ACC112 (cell line): ENCODE measurements at regions not wholly inside any gene's neighbourhood (a gene's known extent, or its start where the extent isn't known, plus 50 kb on each side); places are given as distances from the start of the nearest gene placed in this dataset.

Experiments used
- H2AFZ ChIP-seq: fragments of 200-600 bp; sonication (generic); one replicate; pipeline ENCODE4 v1.6.0; 2017; ENCODE audit warnings: antibody characterized with exemption, low read length; ENCODE audit not compliant: unreplicated experiment
- H3K27ac ChIP-seq: fragments of 200-600 bp; sonication (generic); 2 replicates; pipeline ENCODE4 v1.5.1; 2014; ENCODE audit warnings: low read depth, mild to moderate bottlenecking, antibody characterized with exemption, low read length, moderate library complexity
- H3K27me3 ChIP-seq: fragments of 200-600 bp; sonication (generic); 2 replicates; pipeline ENCODE4 v1.6.1; 2014; ENCODE audit warnings: mild to moderate bottlenecking, antibody characterized with exemption, low read length, moderate library complexity, mixed read lengths; ENCODE audit not compliant: insufficient read depth
- H3K36me3 ChIP-seq: fragments of 200-600 bp; sonication (generic); 2 replicates; pipeline ENCODE4 v1.6.1; 2016; ENCODE audit warnings: mild to moderate bottlenecking, antibody characterized with exemption, low read length, moderate library complexity, mixed read lengths; ENCODE audit not compliant: insufficient read depth
- H3K4me1 ChIP-seq: fragments of 200-600 bp; sonication (generic); one replicate; pipeline ENCODE4 v1.6.1; 2016; ENCODE audit warnings: low read length, mixed read lengths; ENCODE audit not compliant: insufficient read depth, unreplicated experiment, control insufficient read depth
- H3K4me3 ChIP-seq: fragments of 200-600 bp; sonication (generic); 2 replicates; pipeline ENCODE4 v1.5.1; 2014; ENCODE audit warnings: mild to moderate bottlenecking, low read depth, low read length
- H3K79me2 ChIP-seq: fragments of 200-600 bp; sonication (generic); one replicate; pipeline ENCODE4 v1.6.0; 2016; ENCODE audit warnings: low read length; ENCODE audit not compliant: control insufficient read depth, unreplicated experiment, insufficient read depth

DNA sequence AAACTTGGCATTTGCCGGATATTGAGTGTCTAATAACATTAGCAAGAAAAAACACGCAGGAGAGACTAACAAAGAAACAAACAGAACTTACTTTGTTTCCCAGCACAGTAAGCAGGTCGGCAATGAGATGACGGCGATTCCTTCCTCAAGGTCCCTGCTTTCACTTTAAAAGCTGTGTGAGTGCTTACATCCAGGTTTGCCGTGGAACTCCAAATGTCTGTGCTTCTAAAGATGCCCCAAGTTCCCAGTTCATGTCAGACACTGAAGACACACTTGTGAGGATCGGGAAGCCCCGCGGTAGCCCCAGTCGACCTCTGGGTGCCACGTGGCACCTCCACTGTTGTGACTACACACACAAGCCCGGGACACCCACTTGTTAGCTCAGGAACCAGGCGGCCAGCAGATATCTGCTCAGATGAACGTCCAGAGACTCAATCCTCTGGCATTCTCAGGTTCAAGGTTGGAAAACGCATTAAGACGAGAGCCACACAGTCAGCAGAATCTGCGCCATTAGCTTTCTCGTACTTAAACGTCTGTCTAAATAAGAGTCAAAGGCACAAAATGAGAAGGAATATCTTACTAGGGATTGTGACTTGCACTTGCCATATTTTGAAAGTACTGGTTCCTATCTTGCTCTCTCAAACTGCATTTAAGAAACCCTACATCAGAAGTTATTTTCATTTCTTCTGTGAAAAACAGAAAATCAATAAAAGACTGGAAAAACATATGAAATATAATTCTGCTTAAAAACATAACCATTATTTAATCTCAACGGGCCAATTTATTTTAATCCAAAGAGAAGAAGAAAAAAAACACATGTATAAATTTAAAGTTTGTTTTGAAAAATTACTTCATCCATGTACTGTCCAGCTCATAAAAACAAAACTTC is 207.6 kb upstream of the KLF14 start:
- H3K79me2 ChIP-seq: peaks cover 98% of the 10 kb centered on the region
- peak overlapping the region; percentile 97 for H3K27ac ChIP-seq
- H2AFZ ChIP-seq: no peak overlapping the region
- peak overlapping the region; percentile 75 for H3K4me3 ChIP-seq
- H3K36me3 ChIP-seq: peaks cover 23% of the 10 kb centered on the region
- peaks cover 67% of the 10 kb centered on the region for H3K4me1 ChIP-seq
- H3K27me3 ChIP-seq: no peaks in the 10 kb centered on the region

DNA sequence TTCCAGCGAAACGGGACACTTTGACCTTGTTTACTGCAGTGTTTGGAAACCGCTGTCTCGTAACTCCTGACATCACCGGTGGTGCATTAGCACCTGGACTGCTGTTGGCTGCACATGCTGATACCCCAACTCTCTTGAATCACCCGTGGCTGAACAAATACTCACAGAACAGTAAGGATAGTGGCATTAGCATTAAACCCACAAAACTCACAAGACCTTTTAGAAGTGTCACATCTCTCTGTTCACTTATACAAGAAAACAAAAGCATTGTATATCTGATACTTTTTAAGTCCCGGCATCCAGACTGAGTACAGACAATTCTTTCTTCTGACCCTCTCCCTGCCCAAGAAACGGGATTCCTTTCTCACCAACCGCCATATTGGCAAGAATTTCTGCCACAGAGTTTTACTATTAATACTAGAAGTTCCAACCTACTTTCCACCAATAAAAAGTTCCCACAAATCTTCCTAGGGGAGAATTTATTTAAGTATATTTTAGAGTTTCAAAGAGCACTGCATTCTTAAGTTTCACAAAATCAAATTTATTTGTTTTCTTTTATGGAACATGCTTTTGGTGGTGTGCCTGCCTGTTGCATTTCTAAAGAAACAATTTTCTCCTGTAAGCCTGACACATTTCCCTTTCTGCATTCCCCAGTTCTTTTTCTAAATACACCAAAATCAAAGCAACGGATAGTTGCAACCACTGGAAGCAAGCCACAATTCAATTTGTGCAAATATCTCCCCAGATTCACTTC is 208.4 kb upstream of the KLF14 start:
- Histone ChIP-seq H2AFZ (no peak overlapping the region), H3K79me2 (peaks cover 98% of the 10 kb centered on the region), H3K36me3 (peaks cover 23% of the 10 kb centered on the region), H3K4me3 (peak overlapping the region; percentile 75), H3K4me1 (peaks cover 74% of the 10 kb centered on the region), H3K27ac (peak overlapping the region; percentile 97), H3K27me3 (no peaks in the 10 kb centered on the region)

DNA sequence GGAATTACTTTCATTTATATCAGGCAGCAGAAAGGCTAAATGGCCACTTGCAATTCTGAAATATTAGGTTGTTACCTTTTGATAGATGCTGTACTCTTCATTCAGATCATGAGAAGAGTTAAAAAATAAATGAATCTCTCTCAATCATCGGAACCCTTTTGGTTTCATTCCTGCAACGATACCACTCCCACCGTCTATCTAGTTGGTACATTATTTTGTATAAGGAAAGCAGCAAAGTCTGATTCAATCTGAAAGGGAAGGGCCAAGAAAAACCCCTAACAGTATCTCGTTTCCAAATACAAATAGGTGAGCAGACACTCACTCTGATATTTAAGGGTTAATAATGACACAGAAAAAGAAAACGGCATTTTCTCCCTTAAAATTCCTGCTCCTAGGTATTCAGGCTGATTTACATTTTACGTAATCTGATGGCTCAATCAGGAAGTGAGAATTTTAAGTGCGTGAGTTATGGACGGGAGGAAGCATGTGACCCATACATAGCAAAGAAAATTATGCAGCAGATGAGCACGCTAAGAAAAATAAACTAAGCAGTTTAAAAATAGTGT is 209.4 kb upstream of the KLF14 start:
- Histone ChIP-seq H3K27me3 (no peaks in the 10 kb centered on the region), H3K4me3 (peak overlapping the region; percentile 75), H2AFZ (no peak overlapping the region), H3K36me3 (peaks cover 27% of the 10 kb centered on the region), H3K79me2 (peaks cover 98% of the 10 kb centered on the region), H3K4me1 (peaks cover 83% of the 10 kb centered on the region), H3K27ac (peak overlapping the region; percentile 97)

DNA sequence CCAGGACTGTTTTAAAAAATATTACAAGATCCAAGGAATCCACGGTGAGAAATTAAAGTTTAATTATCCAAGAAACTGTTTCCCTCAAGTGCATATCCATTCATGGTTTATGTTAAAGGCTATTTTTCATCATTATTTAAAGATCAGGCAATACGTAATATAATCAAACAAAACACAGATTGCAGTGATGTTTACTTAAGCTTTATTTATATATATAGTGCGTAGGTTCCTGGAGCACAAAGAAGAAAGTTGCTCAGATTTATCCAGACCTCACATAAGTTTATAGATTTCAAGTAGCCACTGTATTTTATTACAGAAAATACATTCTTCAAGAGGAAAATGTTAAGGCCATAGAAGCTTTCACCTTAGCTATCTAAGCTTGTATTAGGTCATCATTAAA is 210.0 kb upstream of the KLF14 start:
- Histone ChIP-seq H3K4me1 (peaks cover 86% of the 10 kb centered on the region), H2AFZ (no peak overlapping the region), H3K36me3 (peaks cover 27% of the 10 kb centered on the region), H3K79me2 (peaks cover 97% of the 10 kb centered on the region), H3K27me3 (no peaks in the 10 kb centered on the region), H3K4me3 (peak overlapping the region; percentile 75), H3K27ac (peak overlapping the region; percentile 97)

DNA sequence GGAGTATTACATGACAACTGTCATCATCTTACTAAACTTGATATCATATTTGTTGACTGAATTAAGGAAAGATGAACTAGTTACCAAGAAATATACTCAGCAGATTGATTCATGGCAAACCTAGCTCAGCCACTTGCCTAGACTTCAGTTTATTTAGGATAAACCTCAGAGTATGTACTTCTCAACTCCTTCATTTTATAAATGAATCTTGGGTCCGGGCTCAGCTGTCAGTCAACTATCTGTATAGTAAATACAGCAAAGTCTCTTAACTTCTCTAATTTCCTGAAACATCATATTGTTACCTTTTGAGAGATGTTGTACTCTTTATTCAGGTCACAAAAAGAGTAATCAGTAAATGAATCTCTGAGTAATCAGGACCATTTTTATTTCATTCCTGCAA is 211.0 kb upstream of the KLF14 start:
- H3K4me1 ChIP-seq: peaks cover 85% of the 10 kb centered on the region
- H3K4me3 ChIP-seq: no peak overlapping the region
- H3K79me2 ChIP-seq: peaks cover 97% of the 10 kb centered on the region
- peaks cover 27% of the 10 kb centered on the region for H3K36me3 ChIP-seq
- H3K27ac ChIP-seq: peak overlapping the region; percentile 97
- no peak overlapping the region for H2AFZ ChIP-seq
- no peaks in the 10 kb centered on the region for H3K27me3 ChIP-seq

DNA sequence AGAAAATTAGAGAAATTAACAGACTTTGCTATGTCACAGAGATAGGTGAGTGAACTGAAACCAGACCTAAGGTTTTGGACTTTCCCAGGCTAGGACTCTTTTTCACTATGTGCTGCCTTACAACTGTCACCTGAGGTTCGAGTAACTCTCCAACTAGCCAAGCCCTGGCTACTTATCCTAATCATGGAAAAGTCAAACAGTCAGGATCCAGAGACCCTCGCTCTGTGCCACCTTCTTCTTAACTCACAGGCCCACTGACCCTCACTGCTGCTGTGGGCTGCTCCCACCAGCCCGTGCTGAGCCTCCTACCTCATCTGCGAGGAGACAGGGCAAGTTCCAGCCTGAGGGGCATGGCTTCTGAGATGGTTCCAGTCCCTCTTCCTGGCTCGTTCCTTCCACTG is 211.4 kb upstream of the KLF14 start:
- Histone ChIP-seq H3K36me3 (peaks cover 27% of the 10 kb centered on the region), H3K27ac (peak overlapping the region; percentile 97), H3K4me3 (no peak overlapping the region), H2AFZ (no peak overlapping the region), H3K4me1 (peaks cover 85% of the 10 kb centered on the region), H3K79me2 (peaks cover 98% of the 10 kb centered on the region), H3K27me3 (no peaks in the 10 kb centered on the region)

DNA sequence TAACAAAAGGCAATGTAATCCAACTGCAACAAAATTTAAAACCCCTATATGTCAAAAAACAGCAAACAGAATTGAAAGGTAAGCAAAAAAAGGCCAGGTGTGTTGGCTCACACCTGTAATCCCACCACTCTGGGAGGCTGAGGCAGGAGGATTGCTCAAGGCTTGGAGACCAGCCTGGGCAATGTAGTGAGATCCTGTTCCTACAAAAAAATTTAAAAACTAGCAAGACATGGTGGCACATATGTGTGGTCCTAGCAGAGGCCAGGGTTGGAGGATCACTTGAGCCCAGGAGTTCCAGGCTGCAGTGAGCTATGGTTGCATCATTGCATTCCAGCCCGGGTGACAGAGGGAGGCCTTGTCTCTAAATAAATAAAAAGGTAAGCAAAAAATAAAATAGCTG is 212.1 kb upstream of the KLF14 start:
- H3K4me1 ChIP-seq: peaks cover 78% of the 10 kb centered on the region
- H3K36me3 ChIP-seq: peaks cover 24% of the 10 kb centered on the region
- H3K27me3 ChIP-seq: no peaks in the 10 kb centered on the region
- peaks cover 98% of the 10 kb centered on the region for H3K79me2 ChIP-seq
- H2AFZ ChIP-seq: no peak overlapping the region
- peak overlapping the region; percentile 97 for H3K27ac ChIP-seq
- no peak overlapping the region for H3K4me3 ChIP-seq

DNA sequence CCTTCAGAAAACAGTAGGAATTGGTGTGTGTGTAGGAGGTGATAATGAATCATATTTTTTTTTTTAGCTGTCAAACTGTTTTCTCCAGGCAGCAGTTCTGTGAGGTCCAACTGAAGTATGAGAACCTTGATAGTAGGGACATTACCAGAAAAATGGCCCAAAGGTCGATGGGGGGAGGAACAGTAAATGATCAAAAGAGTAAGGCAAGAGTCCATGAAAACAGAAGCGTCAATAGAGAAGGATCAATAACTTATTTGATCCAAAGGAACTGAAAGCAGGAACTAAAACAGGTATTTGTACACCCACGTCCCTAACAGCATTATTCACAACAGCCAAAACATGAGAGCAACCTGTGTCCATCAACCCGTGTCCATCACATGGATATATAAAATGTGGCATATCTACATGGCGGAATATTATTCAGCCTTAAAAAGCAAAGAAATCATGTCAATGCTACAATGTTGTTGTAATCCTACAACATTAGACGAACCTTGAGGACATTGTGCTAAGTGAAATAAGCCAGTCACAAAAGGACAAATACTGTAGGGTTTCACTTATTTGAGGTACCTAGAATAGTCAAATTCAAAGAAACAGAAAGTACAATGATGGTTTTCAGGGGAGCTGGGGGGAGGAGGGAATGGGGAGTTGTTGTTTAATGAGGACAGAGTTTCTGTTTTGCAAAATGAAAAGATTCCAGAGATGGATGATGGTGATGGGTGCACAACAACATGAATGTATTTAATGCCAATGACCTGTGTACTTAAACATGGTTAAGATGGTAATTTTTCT is 214.0 kb upstream of the KLF14 start:
- H3K4me1 ChIP-seq: peaks cover 60% of the 10 kb centered on the region
- H3K27ac ChIP-seq: peak overlapping the region; percentile 2; the same call in 1 of the 2 replicates
- H3K36me3 ChIP-seq: peaks cover 27% of the 10 kb centered on the region
- H3K27me3 ChIP-seq: no peaks in the 10 kb centered on the region
- H2AFZ ChIP-seq: no peak overlapping the region
- H3K79me2 ChIP-seq: peaks cover 98% of the 10 kb centered on the region
- no peak overlapping the region for H3K4me3 ChIP-seq

DNA sequence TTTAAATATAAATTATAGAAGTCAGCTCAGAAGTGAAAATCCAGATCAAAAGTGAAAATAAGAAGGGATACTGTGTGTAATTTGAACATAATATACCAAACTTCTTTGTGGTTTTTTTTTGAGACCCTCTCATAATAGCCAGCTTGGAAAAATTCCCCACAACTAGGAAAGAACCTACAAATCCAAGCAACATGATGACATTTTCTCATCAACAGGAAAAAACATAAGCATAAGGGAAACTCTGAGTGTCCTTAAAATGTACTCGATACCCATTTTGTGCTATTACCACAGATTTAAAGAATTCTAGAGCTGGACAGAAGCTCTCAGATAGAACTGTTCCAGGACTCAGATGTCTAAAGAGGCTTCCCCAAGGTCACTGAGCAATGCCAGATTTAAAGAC is 214.8 kb upstream of the KLF14 start:
- H3K27ac ChIP-seq: peak overlapping the region; percentile 8; the same call in 1 of the 2 replicates
- no peaks in the 10 kb centered on the region for H3K27me3 ChIP-seq
- H2AFZ ChIP-seq: no peak overlapping the region
- H3K4me3 ChIP-seq: no peak overlapping the region
- H3K79me2 ChIP-seq: peaks cover 97% of the 10 kb centered on the region
- peaks cover 62% of the 10 kb centered on the region for H3K4me1 ChIP-seq
- peaks cover 28% of the 10 kb centered on the region for H3K36me3 ChIP-seq

DNA sequence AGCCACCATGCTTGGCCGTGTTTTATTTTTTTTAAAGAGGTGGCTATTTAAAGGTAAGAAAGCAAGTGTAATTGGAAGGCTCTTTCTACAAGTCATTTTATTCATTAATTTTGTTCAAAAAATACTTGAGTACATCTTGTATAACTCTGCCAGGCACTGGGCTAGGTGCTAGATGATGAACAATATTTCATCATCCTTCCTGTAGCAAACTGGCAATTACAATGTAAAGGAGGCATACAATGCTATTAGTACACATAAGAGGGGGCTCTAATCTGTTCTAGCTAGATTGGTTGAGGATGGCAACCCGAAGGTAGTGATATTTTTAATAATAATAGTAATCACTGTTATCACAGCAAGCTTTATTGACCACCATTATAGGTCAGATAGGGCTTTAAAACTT is 215.5 kb upstream of the KLF14 start:
- no peak overlapping the region for H2AFZ ChIP-seq
- H3K27me3 ChIP-seq: no peaks in the 10 kb centered on the region
- H3K4me3 ChIP-seq: no peak overlapping the region
- H3K4me1 ChIP-seq: peaks cover 56% of the 10 kb centered on the region
- 0 out of 2 replicates have a peak overlapping the region, but pooled peaks have one; percentile 13 for H3K27ac ChIP-seq
- H3K79me2 ChIP-seq: peaks cover 97% of the 10 kb centered on the region
- H3K36me3 ChIP-seq: peaks cover 32% of the 10 kb centered on the region
